NT2/D1 (cell line): ENCODE measurements at regions not wholly inside any gene's neighbourhood (a gene's known extent, or its start where the extent isn't known, plus 50 kb on each side); places are given as distances from the start of the nearest gene placed in this dataset.

Experiments used
- DNase-seq: peaks from one replicate; pipeline ENCODE4 v3.0.0-alpha.2; 2011; ENCODE audit warnings: low read depth, low spot score
- H3K27me3 ChIP-seq: 2 replicates; pipeline ENCODE4 v1.6.0; 2011; ENCODE audit warnings: mild to moderate bottlenecking; ENCODE audit not compliant: insufficient read length, insufficient read depth
- H3K36me3 ChIP-seq: 2 replicates; pipeline ENCODE4 v1.6.1; 2011; ENCODE audit warnings: mild to moderate bottlenecking, low read length, mixed read lengths; ENCODE audit not compliant: insufficient read depth, insufficient read length
- H3K4me1 ChIP-seq: 2 replicates; pipeline ENCODE4 v1.5.1; 2011; ENCODE audit not compliant: insufficient read depth, insufficient read length
- H3K4me3 ChIP-seq: 2 replicates; pipeline ENCODE4 v1.5.1; 2011; ENCODE audit warnings: low read depth; ENCODE audit not compliant: insufficient read length
- H3K9ac ChIP-seq: 2 replicates; pipeline ENCODE4 v1.6.0; 2011; ENCODE audit warnings: low read depth; ENCODE audit not compliant: insufficient read length
- H3K9me3 ChIP-seq: 2 replicates; pipeline ENCODE4 v1.5.1; 2011; ENCODE audit warnings: mild to moderate bottlenecking, low read length; ENCODE audit not compliant: insufficient read depth
- SUZ12 ChIP-seq: IDR thresholded peaks from 2 replicates; pipeline ENCODE4 v1.6.1; 2011; ENCODE audit not compliant: insufficient read length, insufficient read depth; ENCODE audit errors: extremely low read depth
- YY1 ChIP-seq: IDR thresholded peaks from 2 replicates; pipeline ENCODE4 v1.6.1; 2011; ENCODE audit not compliant: insufficient read length, insufficient read depth
- ZNF274 ChIP-seq: IDR thresholded peaks from 2 replicates; pipeline ENCODE4 v1.6.1; 2011; ENCODE audit warnings: mild to moderate bottlenecking, low read depth, low read length

- no peak for TF ChIP-seq ZNF274
- no peak for TF ChIP-seq YY1
- no peak for TF ChIP-seq SUZ12
- no peaks in the 10 kb centered on the region for H3K36me3 ChIP-seq
- DNase-seq: peak; percentile 92
- peaks cover 67% of the 10 kb centered on the region for H3K9me3 ChIP-seq
- H3K27me3 ChIP-seq: peaks cover 13% of the 10 kb centered on the region
- peak overlapping the region; percentile 77 for H3K9ac ChIP-seq
- H3K4me3 ChIP-seq: peak overlapping the region; percentile 58
- H3K4me1 ChIP-seq: peaks cover 5% of the 10 kb centered on the region
Observed at GRCh38 chr11:116445108-116446047, 327.4 kb downstream of the BUD13 start.

- no peak for DNase-seq
- Histone ChIP-seq H3K27me3 (peaks cover 2% of the 10 kb centered on the region), H3K4me1 (peaks cover 4% of the 10 kb centered on the region), H3K9ac (no peak overlapping the region), H3K4me3 (no peak overlapping the region), H3K36me3 (no peaks in the 10 kb centered on the region), H3K9me3 (peaks cover 49% of the 10 kb centered on the region)
- no peak for TF ChIP-seq SUZ12
Observed at GRCh38 chr11:116442238-116442752, 330.5 kb downstream of the BUD13 start.

GRCh38 chr11:116439361-116439677, 333.5 kb downstream of the BUD13 start:
- peaks cover under 1% of the 10 kb centered on the region for H3K36me3 ChIP-seq
- no peak for DNase-seq
- H3K4me1 ChIP-seq: peaks cover 2% of the 10 kb centered on the region
- no peak overlapping the region for H3K9ac ChIP-seq
- TF ChIP-seq ZNF274: no peak
- no peak for TF ChIP-seq SUZ12
- no peak for TF ChIP-seq YY1
- peaks cover 43% of the 10 kb centered on the region for H3K9me3 ChIP-seq
- no peak overlapping the region for H3K4me3 ChIP-seq
- no peaks in the 10 kb centered on the region for H3K27me3 ChIP-seq

GRCh38 chr11:116438651-116439360, 334.0 kb downstream of the BUD13 start:
- Histone ChIP-seq H3K4me1 (peaks cover 2% of the 10 kb centered on the region), H3K9ac (no peak overlapping the region), H3K9me3 (peaks cover 41% of the 10 kb centered on the region), H3K4me3 (no peak overlapping the region), H3K36me3 (peaks cover 5% of the 10 kb centered on the region), H3K27me3 (no peaks in the 10 kb centered on the region)
- no peak for TF ChIP-seq ZNF274
- TF ChIP-seq SUZ12: no peak
- TF ChIP-seq YY1: no peak
- DNase-seq: no peak

GRCh38 chr11:116434986-116435385, 337.8 kb downstream of the BUD13 start:
- H3K9ac ChIP-seq: no peak overlapping the region
- no peak for TF ChIP-seq YY1
- TF ChIP-seq SUZ12: no peak
- TF ChIP-seq ZNF274: no peak
- no peak for DNase-seq

GRCh38 chr11:116432301-116432700, 340.5 kb downstream of the BUD13 start:
- H3K4me3 ChIP-seq: no peak overlapping the region
- TF ChIP-seq YY1 (no peak), ZNF274 (no peak), SUZ12 (no peak)
- DNase-seq: no peak
- no peaks in the 10 kb centered on the region for H3K27me3 ChIP-seq
- peaks cover 3% of the 10 kb centered on the region for H3K4me1 ChIP-seq
- no peaks in the 10 kb centered on the region for H3K9me3 ChIP-seq
- peaks cover 5% of the 10 kb centered on the region for H3K36me3 ChIP-seq
- H3K9ac ChIP-seq: no peak overlapping the region

More at GRCh38 chr11:116434986-116435385, 337.8 kb downstream of the BUD13 start:
- H3K4me1 ChIP-seq: no peaks in the 10 kb centered on the region
- H3K4me3 ChIP-seq: no peak overlapping the region
- H3K36me3 ChIP-seq: peaks cover 5% of the 10 kb centered on the region
- H3K27me3 ChIP-seq: no peaks in the 10 kb centered on the region
- peaks cover 4% of the 10 kb centered on the region; the same call in 1 of the 2 replicates for H3K9me3 ChIP-seq

GRCh38 chr11:116431842-116432241, 340.9 kb downstream of the BUD13 start:
- Histone ChIP-seq H3K27me3 (no peaks in the 10 kb centered on the region), H3K9me3 (no peaks in the 10 kb centered on the region), H3K4me3 (no peak overlapping the region), H3K36me3 (peaks cover 5% of the 10 kb centered on the region), H3K9ac (no peak overlapping the region), H3K4me1 (peaks cover 3% of the 10 kb centered on the region)
- DNase-seq: no peak
- TF ChIP-seq SUZ12 (no peak), YY1 (no peak), ZNF274 (no peak)
